ENCODE measurements at regions not wholly inside any gene's neighbourhood (a gene's known extent, or its start where the extent isn't known, plus 50 kb on each side); places are given as distances from the start of the nearest gene placed in this dataset.

DNA sequence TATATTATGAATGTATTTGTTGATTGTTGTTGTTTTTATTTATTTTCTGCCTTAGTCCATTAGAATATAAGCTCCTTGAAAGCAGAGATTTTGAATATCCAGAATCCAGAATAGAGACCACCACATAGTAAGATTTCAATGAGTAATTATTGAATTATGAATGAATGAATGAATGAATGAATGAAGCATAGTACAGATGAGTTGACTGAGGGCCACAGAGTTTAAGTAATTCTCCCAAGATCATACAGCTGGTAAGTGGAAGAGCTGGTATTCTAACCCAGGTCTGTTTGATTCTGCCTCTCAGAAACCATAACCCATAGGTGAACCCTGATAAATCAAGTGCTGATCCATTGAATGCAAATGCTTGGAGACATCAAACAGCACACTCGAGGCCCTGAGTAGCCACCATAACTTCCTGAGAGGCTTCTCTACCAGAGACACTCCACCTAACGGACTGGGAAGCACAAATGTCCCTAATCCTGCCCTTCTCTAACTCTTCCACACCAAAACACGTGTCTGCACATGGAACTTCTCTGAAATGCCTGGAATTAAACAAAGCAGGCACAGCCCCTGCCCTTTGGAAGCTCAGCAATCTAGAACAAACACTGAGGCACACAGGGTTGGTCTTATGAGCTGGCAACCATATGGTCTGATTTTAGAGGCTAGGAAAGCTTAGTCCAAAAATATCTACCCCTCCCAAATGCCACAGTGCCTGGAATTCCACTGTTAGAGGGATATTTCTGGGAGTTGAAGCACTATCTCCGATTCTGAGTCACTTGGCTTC is 190.1 kb downstream of the FOXO1 start:
- peak overlapping the region in 4 of 7 donors; percentile 18 to 73 (median 44) for H3K27ac Mint-ChIP-seq
- Histone ChIP-seq H3K9me3 (replicated peaks in 1 of 2; ENCODE audit: control insufficient read depth in 1 of 2, insufficient read depth in 1 of 2, low read length in 2 of 2) (no peaks in the 10 kb centered on the region), H3K79me2 (ENCODE audit: insufficient read depth, low read length) (no peaks in the 10 kb centered on the region), H3K4me3 (replicated peaks in 1 of 3; ENCODE audit: low read depth in 2 of 3, low read length in 3 of 3) (no peak overlapping the region), H3K4me1 (ENCODE audit: control insufficient read depth in 1 of 2, insufficient read depth in 2 of 2, low read length in 2 of 2) (peaks cover 12 to 18% of the 10 kb centered on the region in 2 donors), H3K4me2 (replicated peaks; ENCODE audit: extremely low read depth, low read length, poor library complexity, severe bottlenecking) (no peak overlapping the region), H3K9ac (ENCODE audit: insufficient read depth, low read length, poor library complexity, severe bottlenecking) (no peak overlapping the region), H2AFZ (ENCODE audit: insufficient read depth, low read depth, low read length, poor library complexity, severe bottlenecking) (no peak overlapping the region), H4K20me1 (ENCODE audit: insufficient read depth, low read length) (no peaks in the 10 kb centered on the region), H3K36me3 (replicated peaks in 1 of 2; ENCODE audit: control insufficient read depth in 1 of 2, insufficient read depth in 2 of 2, low read length in 2 of 2) (no peaks in the 10 kb centered on the region), H3K27ac (ENCODE audit: low read depth in 1 of 2, low read length in 2 of 2) (no peak overlapping the region), H3K27me3 (ENCODE audit: control insufficient read depth in 2 of 2, insufficient read depth in 2 of 2, low read length in 2 of 2) (no peaks in the 10 kb centered on the region)
- no peaks in the 10 kb centered on the region for H3K36me3 Mint-ChIP-seq
- peaks cover 17% of the 10 kb centered on the region for H3K4me1 Mint-ChIP-seq
- H3K9me3 Mint-ChIP-seq, result peaks cover 0 to 5% (median 0%) of the 10 kb centered on the region in 7 donors
- WGBS (ENCODE audit: insufficient coverage), result 85% methylated on average over 3 of the region's 4 CpGs
- peaks cover 0 to 11% (median 5%) of the 10 kb centered on the region in 3 donors for H3K27me3 Mint-ChIP-seq (ENCODE audit: low read depth in 3 of 3)
- no peak overlapping the region for H3K4me3 Mint-ChIP-seq
- no peak for DNase-seq
- intact Hi-C loops (cut with micrococcal nuclease), result no loop called here
- TF ChIP-seq, protein P1, sequence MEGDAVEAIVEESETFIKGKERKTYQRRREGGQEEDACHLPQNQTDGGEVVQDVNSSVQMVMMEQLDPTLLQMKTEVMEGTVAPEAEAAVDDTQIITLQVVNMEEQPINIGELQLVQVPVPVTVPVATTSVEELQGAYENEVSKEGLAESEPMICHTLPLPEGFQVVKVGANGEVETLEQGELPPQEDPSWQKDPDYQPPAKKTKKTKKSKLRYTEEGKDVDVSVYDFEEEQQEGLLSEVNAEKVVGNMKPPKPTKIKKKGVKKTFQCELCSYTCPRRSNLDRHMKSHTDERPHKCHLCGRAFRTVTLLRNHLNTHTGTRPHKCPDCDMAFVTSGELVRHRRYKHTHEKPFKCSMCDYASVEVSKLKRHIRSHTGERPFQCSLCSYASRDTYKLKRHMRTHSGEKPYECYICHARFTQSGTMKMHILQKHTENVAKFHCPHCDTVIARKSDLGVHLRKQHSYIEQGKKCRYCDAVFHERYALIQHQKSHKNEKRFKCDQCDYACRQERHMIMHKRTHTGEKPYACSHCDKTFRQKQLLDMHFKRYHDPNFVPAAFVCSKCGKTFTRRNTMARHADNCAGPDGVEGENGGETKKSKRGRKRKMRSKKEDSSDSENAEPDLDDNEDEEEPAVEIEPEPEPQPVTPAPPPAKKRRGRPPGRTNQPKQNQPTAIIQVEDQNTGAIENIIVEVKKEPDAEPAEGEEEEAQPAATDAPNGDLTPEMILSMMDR (IDR thresholded peaks at IDR 0.05), result no peak

DNA sequence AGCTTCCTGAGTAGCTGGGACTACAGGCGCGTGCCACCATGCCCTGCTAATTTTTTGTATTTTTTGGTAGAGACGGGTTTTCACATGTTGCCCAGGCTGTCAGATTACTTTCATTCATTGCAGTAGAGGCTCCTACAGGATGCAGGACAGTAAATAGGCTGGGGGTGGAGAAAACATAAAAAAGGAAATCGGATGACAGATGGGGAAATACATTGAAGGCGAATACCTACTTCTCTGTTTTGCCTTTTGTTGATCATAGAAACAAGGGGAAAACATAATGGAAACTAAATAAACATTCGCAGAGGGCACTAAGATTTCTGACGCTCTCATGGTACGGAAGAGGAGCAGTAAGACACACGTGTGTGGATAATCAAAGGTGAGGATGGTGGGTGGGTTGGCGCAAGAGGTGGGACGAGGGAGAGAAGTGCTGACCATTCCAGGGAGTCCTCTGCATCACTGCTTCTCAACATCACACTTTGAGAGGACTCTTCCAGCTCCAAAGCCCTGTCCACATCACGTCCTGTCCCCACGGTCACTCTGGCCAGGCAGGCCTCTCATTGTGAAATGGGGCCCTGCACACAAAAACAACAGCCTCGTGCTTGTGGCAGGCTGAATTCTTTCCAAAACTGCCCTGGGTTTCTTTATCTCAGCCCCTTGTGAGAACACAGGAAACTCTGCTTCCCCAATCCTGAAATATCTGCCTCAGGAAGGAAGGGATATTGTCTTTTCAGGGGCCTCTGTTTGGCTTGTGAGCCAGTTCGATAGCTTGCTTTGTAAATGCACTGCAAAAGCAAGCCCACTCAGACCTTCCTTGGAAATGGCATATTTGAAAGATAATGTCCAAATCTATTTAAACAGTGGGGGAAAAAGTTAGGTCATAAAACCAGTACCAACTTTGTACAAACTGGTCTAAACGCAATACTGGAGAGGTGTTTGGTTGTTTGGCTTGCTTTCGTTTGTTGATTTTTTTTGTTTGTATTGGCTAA is 188.5 kb downstream of the FOXO1 start:
- Histone ChIP-seq H3K27ac (ENCODE audit: low read depth in 1 of 2, low read length in 2 of 2) (peak overlapping the region; percentile 79 to 94), H4K20me1 (ENCODE audit: insufficient read depth, low read length) (no peaks in the 10 kb centered on the region), H3K4me3 (replicated peaks in 1 of 3; ENCODE audit: low read depth in 2 of 3, low read length in 3 of 3) (no peak overlapping the region), H2AFZ (ENCODE audit: insufficient read depth, low read depth, low read length, poor library complexity, severe bottlenecking) (peak overlapping the region; percentile 57), H3K4me2 (replicated peaks; ENCODE audit: extremely low read depth, low read length, poor library complexity, severe bottlenecking) (peak overlapping the region; percentile 32), H3K27me3 (ENCODE audit: control insufficient read depth in 2 of 2, insufficient read depth in 2 of 2, low read length in 2 of 2) (no peaks in the 10 kb centered on the region), H3K9me3 (replicated peaks in 1 of 2; ENCODE audit: control insufficient read depth in 1 of 2, insufficient read depth in 1 of 2, low read length in 2 of 2) (peaks cover 0 to 3% of the 10 kb centered on the region in 2 donors), H3K4me1 (ENCODE audit: control insufficient read depth in 1 of 2, insufficient read depth in 2 of 2, low read length in 2 of 2) (peaks cover 12 to 18% of the 10 kb centered on the region in 2 donors), H3K9ac (ENCODE audit: insufficient read depth, low read length, poor library complexity, severe bottlenecking) (peak overlapping the region; percentile 42), H3K36me3 (replicated peaks in 1 of 2; ENCODE audit: control insufficient read depth in 1 of 2, insufficient read depth in 2 of 2, low read length in 2 of 2) (no peaks in the 10 kb centered on the region), H3K79me2 (ENCODE audit: insufficient read depth, low read length) (no peaks in the 10 kb centered on the region)
- H3K4me1 Mint-ChIP-seq, result peaks cover 17% of the 10 kb centered on the region
- intact Hi-C loops (cut with micrococcal nuclease), result no loop called here
- peaks cover 0 to 9% (median 6%) of the 10 kb centered on the region in 3 donors for H3K27me3 Mint-ChIP-seq (ENCODE audit: low read depth in 3 of 3)
- TF ChIP-seq, protein P1 (IDR thresholded peaks at IDR 0.05), result no peak
- H3K9me3 Mint-ChIP-seq, result peaks cover 0 to 8% (median 3%) of the 10 kb centered on the region in 7 donors
- H3K4me3 Mint-ChIP-seq, result peak overlapping the region; percentile 17 to 73
- peak overlapping the region; percentile 95 to 100 (median 99) for H3K27ac Mint-ChIP-seq
- 24% methylated on average over 5 of the region's 17 CpGs for WGBS (ENCODE audit: insufficient coverage)
- DNase-seq, result peak; percentile 55 to 70 (median 65)
- H3K36me3 Mint-ChIP-seq, result no peaks in the 10 kb centered on the region
